Peyer's patch (tissue), 4 donors: ENCODE measurements at regions not wholly inside any gene's neighbourhood (a gene's known extent, or its start where the extent isn't known, plus 50 kb on each side); places are given as distances from the start of the nearest gene placed in this dataset.

ENCODE experiments used
- DNase-seq, 3 donors: peaks; one replicate each; pipeline ENCODE4 v3.0.0-alpha.2; 2017 to 2019
- H3K27ac ChIP-seq, 4 donors: fragments of 200-600 bp; sonication (generic); one replicate each; pipeline ENCODE4 v1.5.1; 2016 to 2019
- H3K27me3 ChIP-seq, 2 donors: fragments of 200-600 bp; sonication (generic); one replicate each; pipeline ENCODE4 v1.5.1; 2019
- H3K36me3 ChIP-seq, 3 donors: fragments of 200-600 bp; sonication (generic); one replicate each; pipeline ENCODE4 v1.5.1; 2016 to 2019
- H3K4me1 ChIP-seq, 4 donors: fragments of 200-600 bp; sonication (generic); one replicate each; pipeline ENCODE4 v1.5.1; 2016 to 2019
- H3K4me3 ChIP-seq, 4 donors: fragments of 200-600 bp; sonication (generic); 1 replicate in 3 of 4; 2 replicates in 1 of 4; pipeline ENCODE4 v1.5.1; 2016 to 2019; ENCODE audit warnings: mild to moderate bottlenecking in 1 of 4
- H3K9me3 ChIP-seq, 4 donors: fragments of 200-600 bp; sonication (generic); one replicate each; pipeline ENCODE4 v1.5.1; 2016 to 2019; ENCODE audit warnings: mild to moderate bottlenecking in 1 of 4
- CTCF ChIP-seq, 6 experiments: fragments of 450-650 bp in 4 of 6; fragments of 200-600 bp in 2 of 6; sonication (generic) in 1 of 6; IDR thresholded peaks; one replicate each; pipeline ENCODE4 v1.5.1; 2017 to 2019; ENCODE audit warnings: antibody characterized with exemption in 6 of 6, mild to moderate bottlenecking in 3 of 6, moderate library complexity in 1 of 6
- POLR2A ChIP-seq, 2 donors: fragments of 450-650 bp; IDR thresholded peaks; one replicate each; pipeline ENCODE4 v1.5.1; 2017; ENCODE audit warnings: antibody characterized with exemption in 2 of 2, mild to moderate bottlenecking in 2 of 2, moderate library complexity in 2 of 2

GRCh38 chr7:127530148-127530547 lies 55.2 kb downstream of the GCC1 start:
- Histone ChIP-seq H3K4me3 (no peak overlapping the region), H3K36me3 (no peaks in the 10 kb centered on the region), H3K27me3 (no peaks in the 10 kb centered on the region), H3K4me1 (no peaks in the 10 kb centered on the region), H3K27ac (no peak overlapping the region), H3K9me3 (no peaks in the 10 kb centered on the region)
- TF ChIP-seq CTCF (IDR thresholded peaks at IDR 0.05) (no peak), POLR2A (IDR thresholded peaks at IDR 0.05) (no peak)
- DNase-seq, result no peak

GRCh38 chr7:127527561-127527960 lies 57.8 kb downstream of the GCC1 start:
- no peak overlapping the region for H3K4me3 ChIP-seq
- H3K27me3 ChIP-seq, result no peaks in the 10 kb centered on the region
- H3K36me3 ChIP-seq, result no peaks in the 10 kb centered on the region
- no peaks in the 10 kb centered on the region for H3K4me1 ChIP-seq
- DNase-seq, result no peak
- no peaks in the 10 kb centered on the region for H3K9me3 ChIP-seq
- TF ChIP-seq CTCF (IDR thresholded peaks at IDR 0.05) (no peak), POLR2A (IDR thresholded peaks at IDR 0.05) (no peak)
- no peak overlapping the region for H3K27ac ChIP-seq

- H3K36me3 ChIP-seq, result no peaks in the 10 kb centered on the region
- no peaks in the 10 kb centered on the region for H3K27me3 ChIP-seq
- no peak overlapping the region for H3K4me3 ChIP-seq
- H3K9me3 ChIP-seq, result no peaks in the 10 kb centered on the region
- no peak for TF ChIP-seq POLR2A (IDR thresholded peaks at IDR 0.05)
- no peak for TF ChIP-seq CTCF (IDR thresholded peaks at IDR 0.05)
- H3K27ac ChIP-seq, result no peak overlapping the region
- H3K4me1 ChIP-seq, result no peaks in the 10 kb centered on the region
- DNase-seq, result no peak
These were observed 59.4 kb downstream of the GCC1 start for GRCh38 chr7:127525866-127526480.

- no peaks in the 10 kb centered on the region for H3K27me3 ChIP-seq
- H3K9me3 ChIP-seq, result no peaks in the 10 kb centered on the region
- no peak overlapping the region for H3K27ac ChIP-seq
- no peaks in the 10 kb centered on the region for H3K36me3 ChIP-seq
- no peak overlapping the region for H3K4me3 ChIP-seq
- DNase-seq, result no peak
- TF ChIP-seq CTCF (IDR thresholded peaks at IDR 0.05), result no peak
- TF ChIP-seq POLR2A (IDR thresholded peaks at IDR 0.05), result no peak
- no peaks in the 10 kb centered on the region for H3K4me1 ChIP-seq
These were observed 69.1 kb downstream of the GCC1 start for GRCh38 chr7:127516320-127516719.

- Histone ChIP-seq H3K9me3 (no peaks in the 10 kb centered on the region), H3K36me3 (no peaks in the 10 kb centered on the region), H3K4me1 (no peaks in the 10 kb centered on the region), H3K4me3 (no peak overlapping the region), H3K27ac (no peak overlapping the region), H3K27me3 (no peaks in the 10 kb centered on the region)
- peak in 4 of 6 experiments; percentile 27 to 40 (median 32) for TF ChIP-seq CTCF (IDR thresholded peaks at IDR 0.05)
- TF ChIP-seq POLR2A (IDR thresholded peaks at IDR 0.05), result no peak
- DNase-seq, result no peak
These were observed 70.9 kb downstream of the GCC1 start for GRCh38 chr7:127514499-127514898.

- no peak overlapping the region for H3K4me3 ChIP-seq
- TF ChIP-seq POLR2A (IDR thresholded peaks at IDR 0.05) (no peak), CTCF (IDR thresholded peaks at IDR 0.05) (no peak)
These were observed 72.1 kb downstream of the GCC1 start for GRCh38 chr7:127513311-127513710.

More at GRCh38 chr7:127513311-127513710, 72.1 kb downstream of the GCC1 start:
- no peaks in the 10 kb centered on the region for H3K36me3 ChIP-seq
- no peaks in the 10 kb centered on the region for H3K27me3 ChIP-seq
- no peaks in the 10 kb centered on the region for H3K9me3 ChIP-seq
- no peak for DNase-seq
- no peaks in the 10 kb centered on the region for H3K4me1 ChIP-seq
- no peak overlapping the region for H3K27ac ChIP-seq
